Neural progenitor cell (in vitro differentiated cells): ENCODE measurements at regions not wholly inside any gene's neighbourhood (a gene's known extent, or its start where the extent isn't known, plus 50 kb on each side); places are given as distances from the start of the nearest gene placed in this dataset.

Experiments used
- EZH2 ChIP-seq: fragments of 200-600 bp; sonication (generic); IDR thresholded peaks from 2 replicates; pipeline ENCODE4 v1.6.1; 2017; ENCODE audit warnings: antibody characterized with exemption, mild to moderate bottlenecking, moderate library complexity
- EZH2phosphoT487 ChIP-seq: fragments of 200-600 bp; sonication (generic); IDR thresholded peaks from 2 replicates; pipeline ENCODE4 v1.6.1; 2017; ENCODE audit warnings: antibody characterized with exemption
- TF ChIP-seq, protein P1 (sequence below): fragments of 200-600 bp; sonication (generic); IDR thresholded peaks from 2 replicates; pipeline ENCODE4 v1.5.1; 2017; ENCODE audit warnings: antibody characterized with exemption, mild to moderate bottlenecking

DNA sequence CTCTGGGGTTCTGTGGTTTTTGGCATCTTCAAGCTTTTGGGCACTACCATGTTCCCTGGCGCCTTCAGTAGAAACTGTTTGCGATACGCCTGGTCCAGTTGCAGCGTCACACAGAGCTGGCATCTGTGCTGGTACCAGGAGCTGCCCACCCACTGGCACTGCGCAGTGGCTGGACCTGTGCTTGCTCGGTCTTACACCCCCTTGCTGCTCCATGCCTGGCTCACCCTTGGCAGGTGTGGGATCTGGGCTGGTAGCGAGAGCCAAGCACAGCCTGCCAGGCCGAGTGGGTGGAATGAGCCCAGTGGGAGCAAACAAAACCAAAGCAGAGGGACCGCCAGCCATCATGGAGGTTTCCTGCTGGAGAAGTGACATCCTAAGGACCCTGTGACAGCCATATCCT lies 170.2 kb upstream of the IRX2 start:
- TF ChIP-seq, protein P1, sequence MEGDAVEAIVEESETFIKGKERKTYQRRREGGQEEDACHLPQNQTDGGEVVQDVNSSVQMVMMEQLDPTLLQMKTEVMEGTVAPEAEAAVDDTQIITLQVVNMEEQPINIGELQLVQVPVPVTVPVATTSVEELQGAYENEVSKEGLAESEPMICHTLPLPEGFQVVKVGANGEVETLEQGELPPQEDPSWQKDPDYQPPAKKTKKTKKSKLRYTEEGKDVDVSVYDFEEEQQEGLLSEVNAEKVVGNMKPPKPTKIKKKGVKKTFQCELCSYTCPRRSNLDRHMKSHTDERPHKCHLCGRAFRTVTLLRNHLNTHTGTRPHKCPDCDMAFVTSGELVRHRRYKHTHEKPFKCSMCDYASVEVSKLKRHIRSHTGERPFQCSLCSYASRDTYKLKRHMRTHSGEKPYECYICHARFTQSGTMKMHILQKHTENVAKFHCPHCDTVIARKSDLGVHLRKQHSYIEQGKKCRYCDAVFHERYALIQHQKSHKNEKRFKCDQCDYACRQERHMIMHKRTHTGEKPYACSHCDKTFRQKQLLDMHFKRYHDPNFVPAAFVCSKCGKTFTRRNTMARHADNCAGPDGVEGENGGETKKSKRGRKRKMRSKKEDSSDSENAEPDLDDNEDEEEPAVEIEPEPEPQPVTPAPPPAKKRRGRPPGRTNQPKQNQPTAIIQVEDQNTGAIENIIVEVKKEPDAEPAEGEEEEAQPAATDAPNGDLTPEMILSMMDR: no peak
- TF ChIP-seq EZH2 (no peak), EZH2phosphoT487 (no peak)
